Hepatocyte (in vitro differentiated cells): ENCODE measurements at regions not wholly inside any gene's neighbourhood (a gene's known extent, or its start where the extent isn't known, plus 50 kb on each side); places are given as distances from the start of the nearest gene placed in this dataset.

Experiments
- CTCF ChIP-seq: fragments of 200-600 bp; sonication (generic); IDR thresholded peaks from 2 replicates; pipeline ENCODE4 v1.5.1; 2016; ENCODE audit warnings: antibody characterized with exemption, mild to moderate bottlenecking; ENCODE audit not compliant: poor library complexity
- EZH2 ChIP-seq: fragments of 200-600 bp; sonication (generic); IDR thresholded peaks from 2 replicates; pipeline ENCODE4 v1.6.1; 2016; ENCODE audit warnings: antibody characterized with exemption, mild to moderate bottlenecking, borderline replicate concordance

GRCh38 chr10:78764846-78765430 lies 303.8 kb upstream of the ZMIZ1 start:
- TF ChIP-seq EZH2 (no peak), CTCF (no peak)
